Fibroblast of pulmonary artery (primary cell): ENCODE measurements at regions not wholly inside any gene's neighbourhood (a gene's known extent, or its start where the extent isn't known, plus 50 kb on each side); places are given as distances from the start of the nearest gene placed in this dataset.

Experiments
- DNase-seq: peaks from one replicate; pipeline ENCODE4 v3.0.0-alpha.2; 2010; ENCODE audit warnings: low read depth
- H3K4me3 ChIP-seq: replicated peaks from 2 replicates; pipeline ENCODE4 v1.5.1; 2011; ENCODE audit warnings: low read depth, mild to moderate bottlenecking, control low read depth, low read length, moderate library complexity
- CTCF ChIP-seq: IDR thresholded peaks from 2 replicates; pipeline ENCODE4 v1.5.1; 2011; ENCODE audit warnings: mild to moderate bottlenecking, control low read depth, low read length, inconsistent platforms; ENCODE audit errors: missing control alignments

GRCh38 chr9:88852794-88853193, 138.5 kb upstream of the S1PR3 start:
- no peak for TF ChIP-seq CTCF
- DNase-seq = peak; percentile 84
- H3K4me3 ChIP-seq = no peak overlapping the region

- H3K4me3 ChIP-seq = no peak overlapping the region
- TF ChIP-seq CTCF = no peak
- no peak for DNase-seq
Observed at GRCh38 chr9:88870627-88871026, 120.6 kb upstream of the S1PR3 start.

- no peak for TF ChIP-seq CTCF
- DNase-seq = no peak
- no peak overlapping the region for H3K4me3 ChIP-seq
Observed at GRCh38 chr9:88871669-88872068, 119.6 kb upstream of the S1PR3 start.

- no peak for DNase-seq
- no peak for TF ChIP-seq CTCF
Observed at GRCh38 chr9:88872192-88872946, 118.9 kb upstream of the S1PR3 start.

GRCh38 chr9:88873635-88874034, 117.6 kb upstream of the S1PR3 start:
- H3K4me3 ChIP-seq = no peak overlapping the region
- no peak for TF ChIP-seq CTCF
- DNase-seq = no peak

More at GRCh38 chr9:88872192-88872946, 118.9 kb upstream of the S1PR3 start:
- no peak overlapping the region for H3K4me3 ChIP-seq

GRCh38 chr9:88874391-88874790, 116.9 kb upstream of the S1PR3 start:
- peak; percentile 6 for DNase-seq
- H3K4me3 ChIP-seq = no peak overlapping the region
- peak; percentile 10 for TF ChIP-seq CTCF

GRCh38 chr9:88875400-88876120, 115.7 kb upstream of the S1PR3 start:
- no peak for TF ChIP-seq CTCF
- H3K4me3 ChIP-seq = no peak overlapping the region
- DNase-seq = no peak
